Kidney epithelial cell (primary cell): ENCODE measurements at regions not wholly inside any gene's neighbourhood (a gene's known extent, or its start where the extent isn't known, plus 50 kb on each side); places are given as distances from the start of the nearest gene placed in this dataset.

Source experiments
- DNase-seq: peaks from one replicate; pipeline ENCODE4 v3.0.0-alpha.2; 2010; ENCODE audit warnings: low read depth
- H3K27me3 ChIP-seq: 2 replicates; pipeline ENCODE4 v1.6.0; 2011; ENCODE audit warnings: low read length; ENCODE audit not compliant: control insufficient read depth, insufficient read depth
- H3K36me3 ChIP-seq: 2 replicates; pipeline ENCODE4 v1.5.1; 2011; ENCODE audit warnings: low read length; ENCODE audit not compliant: control insufficient read depth, insufficient read depth
- H3K4me3 ChIP-seq: 2 replicates; pipeline ENCODE4 v1.5.1; 2011; ENCODE audit warnings: low read depth, mild to moderate bottlenecking, control low read depth, low read length
- CTCF ChIP-seq: IDR thresholded peaks from 2 replicates; pipeline ENCODE4 v1.5.1; 2011; ENCODE audit warnings: mild to moderate bottlenecking, moderate library complexity, low read length, control low read depth, inconsistent platforms; ENCODE audit not compliant: insufficient read depth, poor library complexity, severe bottlenecking

GRCh38 chr20:55540013-55540412 lies 465.3 kb downstream of the CBLN4 start:
- H3K4me3 ChIP-seq: no peak overlapping the region
- no peak for DNase-seq

GRCh38 chr20:55538261-55538908 lies 466.9 kb downstream of the CBLN4 start:
- DNase-seq: no peak
- Histone ChIP-seq H3K4me3 (no peak overlapping the region), H3K36me3 (no peaks in the 10 kb centered on the region), H3K27me3 (no peaks in the 10 kb centered on the region)
- no peak for TF ChIP-seq CTCF

More at GRCh38 chr20:55540013-55540412, 465.3 kb downstream of the CBLN4 start:
- Histone ChIP-seq H3K27me3 (no peaks in the 10 kb centered on the region), H3K36me3 (no peaks in the 10 kb centered on the region)
- no peak for TF ChIP-seq CTCF

GRCh38 chr20:55535366-55535765 lies 470.0 kb downstream of the CBLN4 start:
- no peak for DNase-seq
- TF ChIP-seq CTCF: no peak
- Histone ChIP-seq H3K4me3 (no peak overlapping the region), H3K27me3 (no peaks in the 10 kb centered on the region), H3K36me3 (no peaks in the 10 kb centered on the region)

GRCh38 chr20:55533632-55534031 lies 471.7 kb downstream of the CBLN4 start:
- Histone ChIP-seq H3K36me3 (no peaks in the 10 kb centered on the region), H3K27me3 (no peaks in the 10 kb centered on the region), H3K4me3 (no peak overlapping the region)
- DNase-seq: no peak
- TF ChIP-seq CTCF: no peak

- no peak for DNase-seq
- H3K4me3 ChIP-seq: no peak overlapping the region
- H3K27me3 ChIP-seq: no peaks in the 10 kb centered on the region
- no peak for TF ChIP-seq CTCF
- H3K36me3 ChIP-seq: no peaks in the 10 kb centered on the region
These were observed 474.6 kb downstream of the CBLN4 start for GRCh38 chr20:55530763-55531162.

- TF ChIP-seq CTCF: no peak
- no peak overlapping the region for H3K4me3 ChIP-seq
- H3K27me3 ChIP-seq: no peaks in the 10 kb centered on the region
- DNase-seq: no peak
- no peaks in the 10 kb centered on the region for H3K36me3 ChIP-seq
These were observed 476.8 kb downstream of the CBLN4 start for GRCh38 chr20:55528482-55528881.
